Testis (tissue), 2 donors: ENCODE measurements at regions not wholly inside any gene's neighbourhood (a gene's known extent, or its start where the extent isn't known, plus 50 kb on each side); places are given as distances from the start of the nearest gene placed in this dataset.

Source experiments
- DNase-seq: peaks from one replicate; pipeline ENCODE4 v3.0.0-alpha.2; 2019
- H3K27ac ChIP-seq, 2 donors: fragments of 200-600 bp; sonication (generic); one replicate each; pipeline ENCODE4 v1.5.1; 2019
- H3K27me3 ChIP-seq: fragments of 200-600 bp; sonication (generic); one replicate; pipeline ENCODE4 v1.5.1; 2019
- H3K36me3 ChIP-seq: fragments of 200-600 bp; sonication (generic); one replicate; pipeline ENCODE4 v1.5.1; 2017; ENCODE audit warnings: low read depth; ENCODE audit errors: missing control alignments
- H3K4me1 ChIP-seq: fragments of 200-600 bp; sonication (generic); one replicate; pipeline ENCODE4 v1.5.1; 2019
- H3K4me3 ChIP-seq, 2 donors: fragments of 200-600 bp; sonication (generic); one replicate each; pipeline ENCODE4 v1.5.1; 2017 to 2019
- H3K9me3 ChIP-seq: fragments of 200-600 bp; sonication (generic); one replicate; pipeline ENCODE4 v1.5.1; 2017
- POLR2A ChIP-seq: fragments of 450-650 bp; IDR thresholded peaks from one replicate; pipeline ENCODE4 v1.6.1; 2017; ENCODE audit warnings: antibody characterized with exemption, mild to moderate bottlenecking, moderate library complexity
- WGBS, 2 donors: methylation state at CpG; one replicate each; pipeline ENCODE4 v1.1.5; 2018; 5-methylcytosine and 5-hydroxymethylcytosine counted together
- intact Hi-C: fragments of 100-400 bp; cut with DNase I; formaldehyde crosslinking; loops from one replicate; pipeline ENCODE4 v1.15.1; 2023; ENCODE audit warnings: low total_unique reads
- TF ChIP-seq, protein P1 (sequence below), 3 experiments: fragments of 450-650 bp in 2 of 3; fragments of 200-600 bp in 1 of 3; sonication (generic) in 1 of 3; IDR thresholded peaks; one replicate each; pipeline ENCODE4 v1.5.1; 2016 to 2019; ENCODE audit warnings: antibody characterized with exemption in 3 of 3, mild to moderate bottlenecking in 2 of 3, moderate library complexity in 1 of 3

- DNase-seq: no peak
- Histone ChIP-seq H3K36me3 (no peaks in the 10 kb centered on the region), H3K4me3 (no peak overlapping the region), H3K27me3 (no peaks in the 10 kb centered on the region), H3K4me1 (no peaks in the 10 kb centered on the region), H3K27ac (no peak overlapping the region), H3K9me3 (no peaks in the 10 kb centered on the region)
- WGBS, 2 donors: 78 to 91% methylated on average over 1 of the region's 1 CpG
- TF ChIP-seq, protein P1, sequence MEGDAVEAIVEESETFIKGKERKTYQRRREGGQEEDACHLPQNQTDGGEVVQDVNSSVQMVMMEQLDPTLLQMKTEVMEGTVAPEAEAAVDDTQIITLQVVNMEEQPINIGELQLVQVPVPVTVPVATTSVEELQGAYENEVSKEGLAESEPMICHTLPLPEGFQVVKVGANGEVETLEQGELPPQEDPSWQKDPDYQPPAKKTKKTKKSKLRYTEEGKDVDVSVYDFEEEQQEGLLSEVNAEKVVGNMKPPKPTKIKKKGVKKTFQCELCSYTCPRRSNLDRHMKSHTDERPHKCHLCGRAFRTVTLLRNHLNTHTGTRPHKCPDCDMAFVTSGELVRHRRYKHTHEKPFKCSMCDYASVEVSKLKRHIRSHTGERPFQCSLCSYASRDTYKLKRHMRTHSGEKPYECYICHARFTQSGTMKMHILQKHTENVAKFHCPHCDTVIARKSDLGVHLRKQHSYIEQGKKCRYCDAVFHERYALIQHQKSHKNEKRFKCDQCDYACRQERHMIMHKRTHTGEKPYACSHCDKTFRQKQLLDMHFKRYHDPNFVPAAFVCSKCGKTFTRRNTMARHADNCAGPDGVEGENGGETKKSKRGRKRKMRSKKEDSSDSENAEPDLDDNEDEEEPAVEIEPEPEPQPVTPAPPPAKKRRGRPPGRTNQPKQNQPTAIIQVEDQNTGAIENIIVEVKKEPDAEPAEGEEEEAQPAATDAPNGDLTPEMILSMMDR (IDR thresholded peaks at IDR 0.05): no peak
- no peak for TF ChIP-seq POLR2A
- intact Hi-C loops: no loop called here
Measured at GRCh38 chr1:188251036-188251435, 1422.3 kb downstream of the PLA2G4A start.

- intact Hi-C loops: no loop called here
- Histone ChIP-seq H3K9me3 (no peaks in the 10 kb centered on the region), H3K27me3 (no peaks in the 10 kb centered on the region), H3K4me3 (no peak overlapping the region), H3K4me1 (no peaks in the 10 kb centered on the region), H3K36me3 (no peaks in the 10 kb centered on the region), H3K27ac (no peak overlapping the region)
- TF ChIP-seq POLR2A: no peak
- TF ChIP-seq, protein P1 (IDR thresholded peaks at IDR 0.05): no peak
- 94 to 95% methylated on average over 4 of the region's 4 CpGs for WGBS, 2 donors
- no peak for DNase-seq
Measured at GRCh38 chr1:188261849-188262248, 1433.1 kb downstream of the PLA2G4A start.

- intact Hi-C loops: no loop called here
- no peaks in the 10 kb centered on the region for H3K36me3 ChIP-seq
- no peaks in the 10 kb centered on the region for H3K27me3 ChIP-seq
- H3K4me3 ChIP-seq: no peak overlapping the region
- H3K4me1 ChIP-seq: no peaks in the 10 kb centered on the region
- 87 to 89% methylated on average over 1 of the region's 1 CpG for WGBS, 2 donors
- TF ChIP-seq, protein P1 (IDR thresholded peaks at IDR 0.05): no peak
- no peak for TF ChIP-seq POLR2A
- DNase-seq: no peak
- no peaks in the 10 kb centered on the region for H3K9me3 ChIP-seq
- no peak overlapping the region for H3K27ac ChIP-seq
Measured at GRCh38 chr1:188269956-188270355, 1441.2 kb downstream of the PLA2G4A start.

- Histone ChIP-seq H3K27ac (no peak overlapping the region), H3K36me3 (no peaks in the 10 kb centered on the region), H3K4me1 (no peaks in the 10 kb centered on the region), H3K4me3 (no peak overlapping the region), H3K9me3 (no peaks in the 10 kb centered on the region), H3K27me3 (no peaks in the 10 kb centered on the region)
- intact Hi-C loops: no loop called here
- TF ChIP-seq, protein P1 (IDR thresholded peaks at IDR 0.05): no peak
- TF ChIP-seq POLR2A: no peak
- no peak for DNase-seq
- 94 to 96% methylated on average over 1 of the region's 1 CpG for WGBS, 2 donors
Measured at GRCh38 chr1:188270497-188270896, 1441.7 kb downstream of the PLA2G4A start.

- no peak for DNase-seq
- Histone ChIP-seq H3K4me1 (no peaks in the 10 kb centered on the region), H3K4me3 (no peak overlapping the region), H3K36me3 (no peaks in the 10 kb centered on the region), H3K27me3 (no peaks in the 10 kb centered on the region), H3K27ac (no peak overlapping the region), H3K9me3 (no peaks in the 10 kb centered on the region)
- 96 to 97% methylated on average over 1 of the region's 1 CpG for WGBS, 2 donors
- intact Hi-C loops: no loop called here
- TF ChIP-seq POLR2A: no peak
- TF ChIP-seq, protein P1 (IDR thresholded peaks at IDR 0.05): no peak
Measured at GRCh38 chr1:188277771-188278170, 1449.0 kb downstream of the PLA2G4A start.
